Naive B cell (primary cell): ENCODE measurements at regions not wholly inside any gene's neighbourhood (a gene's known extent, or its start where the extent isn't known, plus 50 kb on each side); places are given as distances from the start of the nearest gene placed in this dataset.
A peak's percentile ranks its signal among the peaks of the same experiment; 100 is the strongest.

Experiments
- ATAC-seq, 2 donors: fragments of 150-1000 bp; cut with Tn5 transposase; 2 replicates each; pipeline ENCODE4 v1.10.0; 2021; ENCODE audit warnings: low read depth in 2 of 2, mild to moderate bottlenecking in 2 of 2, moderate library complexity in 2 of 2
- DNase-seq: peaks from one replicate; pipeline ENCODE4 v3.0.0; 2022
- H3K27ac Mint-ChIP-seq, 6 donors: one replicate each; pipeline ENCODE4 v1.8.0; 2020 to 2022; ENCODE audit warnings: mild to moderate bottlenecking in 6 of 6, mixed read lengths in 6 of 6, moderate library complexity in 5 of 6, inconsistent platforms in 2 of 6
- H3K27me3 Mint-ChIP-seq, 3 donors: one replicate each; pipeline ENCODE4 v1.8.0; 2021 to 2022; ENCODE audit warnings: mixed read lengths in 3 of 3, mild to moderate bottlenecking in 1 of 3
- H3K36me3 Mint-ChIP-seq, 2 donors: one replicate each; pipeline ENCODE4 v1.8.0; 2020 to 2022; ENCODE audit warnings: mixed read lengths in 2 of 2, inconsistent platforms in 1 of 2, mild to moderate bottlenecking in 1 of 2
- H3K4me1 Mint-ChIP-seq, 3 donors: one replicate each; pipeline ENCODE4 v1.8.0; 2020 to 2022; ENCODE audit warnings: mixed read lengths in 3 of 3, inconsistent platforms in 1 of 3, mild to moderate bottlenecking in 1 of 3, moderate library complexity in 1 of 3
- H3K4me3 Mint-ChIP-seq, 8 donors: one replicate each; pipeline ENCODE4 v1.8.0; 2020 to 2022; ENCODE audit warnings: mild to moderate bottlenecking in 8 of 8, mixed read lengths in 8 of 8, moderate library complexity in 8 of 8, inconsistent platforms in 2 of 8
- H3K9me3 Mint-ChIP-seq, 7 donors: one replicate each; pipeline ENCODE4 v1.8.0; 2020 to 2022; ENCODE audit warnings: mixed read lengths in 7 of 7, mild to moderate bottlenecking in 5 of 7, inconsistent platforms in 2 of 7, moderate library complexity in 1 of 7

- no peaks in the 10 kb centered on the region for H3K4me1 Mint-ChIP-seq
- H3K36me3 Mint-ChIP-seq, result no peaks in the 10 kb centered on the region
- no peak overlapping the region for H3K4me3 Mint-ChIP-seq
- H3K27ac Mint-ChIP-seq, result no peak overlapping the region
- ATAC-seq (no peak), DNase-seq (no peak)
- peaks cover 0 to 8% (median 6%) of the 10 kb centered on the region in 3 donors for H3K27me3 Mint-ChIP-seq
- H3K9me3 Mint-ChIP-seq, result peaks cover 2 to 23% (median 8%) of the 10 kb centered on the region in 7 donors
Observed at GRCh38 chr2:108115868-108116267, 123.9 kb upstream of the SULT1C3 start.

GRCh38 chr2:108118996-108119395 is 120.8 kb upstream of the SULT1C3 start:
- Mint-ChIP-seq H3K27ac (no peak overlapping the region), H3K27me3 (peaks cover 0 to 4% (median 0%) of the 10 kb centered on the region in 3 donors), H3K4me1 (no peaks in the 10 kb centered on the region), H3K4me3 (no peak overlapping the region), H3K36me3 (no peaks in the 10 kb centered on the region), H3K9me3 (peaks cover 0 to 4% (median 2%) of the 10 kb centered on the region in 7 donors)
- ATAC-seq (no peak), DNase-seq (no peak)

- no peak for ATAC-seq
- H3K27me3 Mint-ChIP-seq, result no peaks in the 10 kb centered on the region
- no peak overlapping the region for H3K4me3 Mint-ChIP-seq
- H3K4me1 Mint-ChIP-seq, result no peaks in the 10 kb centered on the region
- H3K9me3 Mint-ChIP-seq, result peaks cover 0 to 2% (median 0%) of the 10 kb centered on the region in 7 donors
- no peak overlapping the region for H3K27ac Mint-ChIP-seq
- no peaks in the 10 kb centered on the region for H3K36me3 Mint-ChIP-seq
- no peak for DNase-seq
Observed at GRCh38 chr2:108119492-108119891, 120.3 kb upstream of the SULT1C3 start.

- Mint-ChIP-seq H3K4me1 (no peaks in the 10 kb centered on the region), H3K9me3 (no peaks in the 10 kb centered on the region), H3K27ac (peak overlapping the region in 1 of 6 donors; percentile 22), H3K27me3 (no peaks in the 10 kb centered on the region), H3K36me3 (no peaks in the 10 kb centered on the region), H3K4me3 (no peak overlapping the region)
- ATAC-seq (no peak), DNase-seq (no peak)
Observed at GRCh38 chr2:108124736-108125495, 114.9 kb upstream of the SULT1C3 start.

GRCh38 chr2:108125581-108125980 is 114.2 kb upstream of the SULT1C3 start:
- ATAC-seq (no peak), DNase-seq (no peak)
- H3K4me1 Mint-ChIP-seq, result no peaks in the 10 kb centered on the region
- H3K9me3 Mint-ChIP-seq, result no peaks in the 10 kb centered on the region
- no peaks in the 10 kb centered on the region for H3K36me3 Mint-ChIP-seq
- H3K4me3 Mint-ChIP-seq, result no peak overlapping the region
- no peaks in the 10 kb centered on the region for H3K27me3 Mint-ChIP-seq
- H3K27ac Mint-ChIP-seq, result no peak overlapping the region

GRCh38 chr2:108128249-108128648 is 111.5 kb upstream of the SULT1C3 start:
- no peak for ATAC-seq
- H3K4me3 Mint-ChIP-seq, result no peak overlapping the region
- no peak overlapping the region for H3K27ac Mint-ChIP-seq
- DNase-seq, result no peak
- H3K27me3 Mint-ChIP-seq, result no peaks in the 10 kb centered on the region
- no peaks in the 10 kb centered on the region for H3K36me3 Mint-ChIP-seq
- H3K9me3 Mint-ChIP-seq, result peaks cover 0 to 1% (median 0%) of the 10 kb centered on the region in 7 donors
- no peaks in the 10 kb centered on the region for H3K4me1 Mint-ChIP-seq

- peaks cover 0 to 6% (median 0%) of the 10 kb centered on the region in 7 donors for H3K9me3 Mint-ChIP-seq
- H3K36me3 Mint-ChIP-seq, result no peaks in the 10 kb centered on the region
- ATAC-seq (no peak), DNase-seq (no peak)
- H3K4me3 Mint-ChIP-seq, result no peak overlapping the region
- H3K4me1 Mint-ChIP-seq, result no peaks in the 10 kb centered on the region
- H3K27me3 Mint-ChIP-seq, result no peaks in the 10 kb centered on the region
- H3K27ac Mint-ChIP-seq, result no peak overlapping the region
Observed at GRCh38 chr2:108129636-108130035, 110.1 kb upstream of the SULT1C3 start.

GRCh38 chr2:108133457-108133856 is 106.3 kb upstream of the SULT1C3 start:
- Mint-ChIP-seq H3K4me1 (no peaks in the 10 kb centered on the region), H3K9me3 (peaks cover 0 to 6% (median 0%) of the 10 kb centered on the region in 7 donors), H3K27ac (no peak overlapping the region), H3K36me3 (no peaks in the 10 kb centered on the region), H3K27me3 (no peaks in the 10 kb centered on the region), H3K4me3 (no peak overlapping the region)
- DNase-seq, result no peak
- no peak for ATAC-seq

- Mint-ChIP-seq H3K4me3 (no peak overlapping the region), H3K9me3 (peaks cover 0 to 9% (median 0%) of the 10 kb centered on the region in 7 donors)
- no peak for ATAC-seq
Observed at GRCh38 chr2:108139521-108139920, 100.2 kb upstream of the SULT1C3 start.

GRCh38 chr2:108145557-108146326 is 94.0 kb upstream of the SULT1C3 start:
- no peak overlapping the region for H3K4me3 Mint-ChIP-seq
- no peaks in the 10 kb centered on the region for H3K36me3 Mint-ChIP-seq
- no peak overlapping the region for H3K27ac Mint-ChIP-seq
- no peak for ATAC-seq
- H3K9me3 Mint-ChIP-seq, result no peaks in the 10 kb centered on the region
- DNase-seq, result no peak
- H3K4me1 Mint-ChIP-seq, result no peaks in the 10 kb centered on the region
- peaks cover 0 to 4% (median 0%) of the 10 kb centered on the region in 3 donors for H3K27me3 Mint-ChIP-seq

More at GRCh38 chr2:108139521-108139920, 100.2 kb upstream of the SULT1C3 start:
- peaks cover 0 to 3% (median 0%) of the 10 kb centered on the region in 3 donors for H3K27me3 Mint-ChIP-seq
- H3K36me3 Mint-ChIP-seq, result no peaks in the 10 kb centered on the region
- no peaks in the 10 kb centered on the region for H3K4me1 Mint-ChIP-seq
- no peak for DNase-seq
- no peak overlapping the region for H3K27ac Mint-ChIP-seq

- Mint-ChIP-seq H3K4me3 (no peak overlapping the region), H3K9me3 (peaks cover 0 to 1% (median 0%) of the 10 kb centered on the region in 7 donors), H3K27me3 (peaks cover 0 to 13% (median 11%) of the 10 kb centered on the region in 3 donors), H3K4me1 (no peaks in the 10 kb centered on the region), H3K36me3 (no peaks in the 10 kb centered on the region), H3K27ac (no peak overlapping the region)
- no peak for ATAC-seq
- DNase-seq, result no peak
Observed at GRCh38 chr2:108148555-108148954, 91.2 kb upstream of the SULT1C3 start.

GRCh38 chr2:108154366-108155061 is 85.3 kb upstream of the SULT1C3 start:
- Mint-ChIP-seq H3K27me3 (peaks cover 0 to 21% (median 15%) of the 10 kb centered on the region in 3 donors), H3K4me1 (no peaks in the 10 kb centered on the region), H3K9me3 (peaks cover 0 to 5% (median 0%) of the 10 kb centered on the region in 7 donors), H3K36me3 (no peaks in the 10 kb centered on the region), H3K27ac (no peak overlapping the region), H3K4me3 (peak overlapping the region in 1 of 8 donors; percentile 6)
- ATAC-seq (no peak), DNase-seq (no peak)

GRCh38 chr2:108161298-108161697 is 78.5 kb upstream of the SULT1C3 start:
- no peak for ATAC-seq
- H3K4me3 Mint-ChIP-seq, result no peak overlapping the region
- peaks cover 0 to 6% (median 0%) of the 10 kb centered on the region in 7 donors for H3K9me3 Mint-ChIP-seq
- no peak for DNase-seq
- H3K27me3 Mint-ChIP-seq, result peaks cover 10 to 13% (median 10%) of the 10 kb centered on the region in 3 donors
- H3K27ac Mint-ChIP-seq, result no peak overlapping the region
- no peaks in the 10 kb centered on the region for H3K36me3 Mint-ChIP-seq
- no peaks in the 10 kb centered on the region for H3K4me1 Mint-ChIP-seq
